ENCODE measurements at regions not wholly inside any gene's neighbourhood (a gene's known extent, or its start where the extent isn't known, plus 50 kb on each side); places are given as distances from the start of the nearest gene placed in this dataset.

DNA sequence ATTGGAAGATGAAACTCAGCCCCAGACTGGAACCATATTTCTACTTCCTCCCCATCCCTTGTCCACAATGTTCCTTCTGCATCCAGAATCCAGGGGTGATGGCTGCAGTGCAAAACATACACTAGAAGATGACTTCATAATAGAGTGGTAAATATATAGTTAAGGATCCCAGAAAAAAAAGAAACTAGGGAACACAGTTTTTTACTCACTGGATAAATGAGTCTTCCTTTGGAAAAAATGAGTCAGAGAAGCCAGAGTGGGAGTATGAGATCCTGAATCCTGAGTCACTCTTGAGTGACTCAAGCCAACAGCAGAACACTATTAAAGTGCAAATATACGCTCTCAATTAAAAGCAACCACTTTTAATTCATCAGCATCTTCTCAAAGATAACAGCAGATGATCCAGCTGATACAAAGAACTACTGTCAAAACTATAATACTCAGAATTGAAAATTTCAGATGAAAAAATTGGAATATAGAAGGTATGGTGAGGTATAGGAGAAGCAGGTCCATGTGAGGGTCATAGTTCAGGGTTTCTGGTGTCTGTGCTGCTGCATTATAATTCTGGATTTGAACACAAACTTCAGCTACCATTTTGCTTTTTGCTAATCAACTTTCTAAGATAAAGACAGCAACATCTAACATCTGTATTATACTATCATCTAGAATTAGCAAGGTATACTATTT is 987.2 kb upstream of the CDH2 start:
- Histone ChIP-seq H3K9ac (no peak overlapping the region), H3K9me3 (replicated peaks in 1 of 11) (no peaks in the 10 kb centered on the region), H4K20me1 (no peaks in the 10 kb centered on the region), H3K27me3 (no peaks in the 10 kb centered on the region), H3K36me3 (no peaks in the 10 kb centered on the region), H3K4me1 (no peaks in the 10 kb centered on the region), H3K27ac (no peak overlapping the region), H3K4me2 (no peak overlapping the region), H3K4me3 (no peak overlapping the region)
- no peak for TF ChIP-seq Cebpa-rat (IDR thresholded peaks at IDR 0.05)

DNA sequence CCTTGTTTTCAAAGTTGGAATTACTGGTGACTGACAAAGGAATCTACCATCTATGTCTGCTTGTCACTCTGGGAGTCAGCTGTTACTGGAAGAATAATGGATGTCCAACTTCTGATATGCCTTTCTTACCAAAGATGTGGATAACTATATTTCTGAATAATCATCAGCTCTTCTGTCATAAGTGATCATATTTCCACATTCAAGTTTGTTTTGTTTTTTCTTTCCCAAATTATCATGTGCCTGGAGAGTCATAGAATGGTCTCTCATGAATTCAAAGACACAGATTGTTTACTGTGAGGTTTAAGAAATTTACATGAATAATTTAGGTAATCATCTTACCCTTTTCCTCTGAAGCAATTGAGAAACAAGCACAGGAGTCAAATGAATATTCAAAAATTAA is 986.7 kb upstream of the CDH2 start:
- H3K4me1 ChIP-seq, result no peaks in the 10 kb centered on the region
- H4K20me1 ChIP-seq, result no peaks in the 10 kb centered on the region
- no peak overlapping the region for H3K27ac ChIP-seq
- TF ChIP-seq Cebpa-rat (IDR thresholded peaks at IDR 0.05), result no peak
- H3K9ac ChIP-seq, result no peak overlapping the region
- H3K36me3 ChIP-seq, result no peaks in the 10 kb centered on the region
- no peak overlapping the region for H3K4me3 ChIP-seq
- H3K9me3 ChIP-seq (replicated peaks in 1 of 11), result no peaks in the 10 kb centered on the region
- no peak overlapping the region for H3K4me2 ChIP-seq
- H3K27me3 ChIP-seq, result no peaks in the 10 kb centered on the region

DNA sequence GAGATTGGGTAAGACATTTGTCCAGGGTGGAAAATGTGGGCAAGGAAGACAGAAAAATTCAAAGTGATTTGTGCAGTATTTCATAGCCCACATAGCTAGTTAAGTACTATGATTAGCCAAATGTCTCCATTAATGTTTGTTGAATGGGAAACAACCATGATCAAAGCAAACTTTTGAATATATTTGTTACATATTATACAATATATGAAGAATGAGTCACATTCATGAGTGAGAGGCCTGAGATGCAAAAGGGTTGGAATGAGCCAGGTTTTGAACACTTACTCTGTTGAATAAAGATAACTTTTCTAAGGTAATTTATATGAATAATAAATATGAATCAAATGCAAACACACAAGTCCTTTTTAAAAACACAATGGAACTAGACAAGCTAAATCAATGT is 984.5 kb upstream of the CDH2 start:
- TF ChIP-seq Cebpa-rat (IDR thresholded peaks at IDR 0.05), result no peak
- no peaks in the 10 kb centered on the region for H4K20me1 ChIP-seq
- H3K4me1 ChIP-seq, result no peaks in the 10 kb centered on the region
- H3K4me3 ChIP-seq, result no peak overlapping the region
- H3K36me3 ChIP-seq, result no peaks in the 10 kb centered on the region
- no peaks in the 10 kb centered on the region for H3K27me3 ChIP-seq
- H3K9me3 ChIP-seq (replicated peaks in 1 of 11), result no peaks in the 10 kb centered on the region
- H3K27ac ChIP-seq, result no peak overlapping the region
- H3K4me2 ChIP-seq, result no peak overlapping the region
- H3K9ac ChIP-seq, result no peak overlapping the region

DNA sequence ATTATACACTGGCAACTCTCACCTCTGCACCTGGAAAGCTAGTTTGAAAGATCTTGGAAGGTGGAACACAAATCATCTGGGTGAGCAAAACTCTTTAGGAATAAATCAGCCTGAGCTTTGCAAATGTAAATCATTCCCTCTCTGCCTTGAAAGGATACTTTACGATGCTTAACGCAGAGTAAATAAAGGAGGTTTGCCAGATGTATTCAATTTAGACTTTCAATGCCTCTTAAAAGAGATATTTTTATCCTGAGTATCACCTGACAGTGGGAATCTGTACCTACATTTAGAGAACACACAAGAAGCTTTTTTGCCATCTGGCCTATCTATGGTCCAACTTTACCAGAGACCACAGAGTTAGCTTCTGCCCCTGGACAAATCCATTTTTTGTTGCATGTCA is 983.2 kb upstream of the CDH2 start:
- H3K9me3 ChIP-seq (replicated peaks in 1 of 11), result no peaks in the 10 kb centered on the region
- H3K27ac ChIP-seq, result no peak overlapping the region
- H3K36me3 ChIP-seq, result no peaks in the 10 kb centered on the region

DNA sequence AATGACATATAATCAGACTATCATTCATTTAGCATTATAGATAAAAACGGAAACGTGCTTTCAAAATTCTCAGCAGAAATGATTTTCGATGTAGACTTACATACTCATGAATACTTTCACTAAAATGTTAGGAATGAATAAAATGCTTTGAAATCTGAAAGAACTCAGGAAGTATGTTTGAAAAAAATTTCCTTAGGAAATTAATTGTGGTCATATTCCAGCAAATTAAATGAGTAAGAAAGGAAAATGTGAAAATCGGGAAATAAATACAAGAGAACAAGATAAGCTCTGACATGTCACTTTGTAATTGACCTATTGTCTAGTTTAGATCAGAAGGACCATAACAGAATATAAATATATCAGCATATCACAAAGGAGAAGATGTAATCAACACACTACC is 981.0 kb upstream of the CDH2 start:
- Histone ChIP-seq H3K4me1 (no peaks in the 10 kb centered on the region; a peak in 1 of 20 replicates), H3K9me3 (replicated peaks in 1 of 11) (no peaks in the 10 kb centered on the region), H3K9ac (no peak overlapping the region), H3K36me3 (no peaks in the 10 kb centered on the region), H3K27ac (no peak overlapping the region), H3K27me3 (no peaks in the 10 kb centered on the region), H4K20me1 (no peaks in the 10 kb centered on the region), H3K4me3 (no peak overlapping the region), H3K4me2 (no peak overlapping the region)
- TF ChIP-seq Cebpa-rat (IDR thresholded peaks at IDR 0.05), result no peak

More for the DNA sequence above, 983.2 kb upstream of the CDH2 start:
- no peak overlapping the region for H3K4me2 ChIP-seq
- H4K20me1 ChIP-seq, result no peaks in the 10 kb centered on the region
- no peaks in the 10 kb centered on the region for H3K27me3 ChIP-seq
- no peak overlapping the region for H3K4me3 ChIP-seq
- no peaks in the 10 kb centered on the region for H3K4me1 ChIP-seq
- no peak for TF ChIP-seq Cebpa-rat (IDR thresholded peaks at IDR 0.05)
- no peak overlapping the region for H3K9ac ChIP-seq

DNA sequence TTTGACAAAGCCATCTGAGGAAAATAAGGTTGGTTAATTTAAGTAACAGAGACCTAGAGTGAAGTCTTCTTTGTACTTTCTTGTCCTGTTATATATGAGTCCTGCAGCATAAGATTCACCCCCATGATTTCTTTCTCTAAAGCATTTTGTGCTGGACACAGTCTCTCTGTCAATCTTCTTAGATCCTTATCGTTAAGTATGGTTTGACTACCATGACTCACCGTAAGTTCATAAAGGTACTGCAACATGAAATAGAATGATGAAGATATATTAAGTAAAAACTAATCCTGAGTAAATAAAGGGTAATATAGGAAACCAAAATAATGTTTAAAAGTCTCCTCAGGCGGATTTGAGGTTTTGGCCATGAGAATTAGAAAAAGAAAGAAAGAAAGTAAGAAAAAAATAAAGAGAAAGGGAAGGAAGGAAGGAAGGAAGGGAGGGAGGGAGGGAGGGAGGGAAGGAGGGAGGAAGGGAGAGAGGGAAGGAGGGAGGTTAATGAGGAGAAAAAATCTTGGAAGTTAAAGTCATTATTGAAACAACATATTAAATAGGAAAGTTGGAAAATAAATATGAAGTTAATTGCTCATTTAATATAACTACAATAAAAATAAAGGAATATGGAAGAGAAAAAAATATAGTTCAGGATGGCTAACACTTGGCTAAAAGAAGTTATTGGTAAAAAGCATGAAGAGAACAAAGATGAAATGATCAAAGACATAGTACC is 980.3 kb upstream of the CDH2 start:
- no peak for TF ChIP-seq Cebpa-rat (IDR thresholded peaks at IDR 0.05)
- no peak overlapping the region for H3K27ac ChIP-seq
- no peaks in the 10 kb centered on the region for H3K27me3 ChIP-seq
- no peak overlapping the region for H3K9ac ChIP-seq
- no peak overlapping the region for H3K4me3 ChIP-seq
- no peak overlapping the region for H3K4me2 ChIP-seq
- H4K20me1 ChIP-seq, result no peaks in the 10 kb centered on the region
- no peaks in the 10 kb centered on the region; a peak in 1 of 20 replicates for H3K4me1 ChIP-seq
- no peaks in the 10 kb centered on the region for H3K9me3 ChIP-seq (replicated peaks in 1 of 11)
- H3K36me3 ChIP-seq, result no peaks in the 10 kb centered on the region

DNA sequence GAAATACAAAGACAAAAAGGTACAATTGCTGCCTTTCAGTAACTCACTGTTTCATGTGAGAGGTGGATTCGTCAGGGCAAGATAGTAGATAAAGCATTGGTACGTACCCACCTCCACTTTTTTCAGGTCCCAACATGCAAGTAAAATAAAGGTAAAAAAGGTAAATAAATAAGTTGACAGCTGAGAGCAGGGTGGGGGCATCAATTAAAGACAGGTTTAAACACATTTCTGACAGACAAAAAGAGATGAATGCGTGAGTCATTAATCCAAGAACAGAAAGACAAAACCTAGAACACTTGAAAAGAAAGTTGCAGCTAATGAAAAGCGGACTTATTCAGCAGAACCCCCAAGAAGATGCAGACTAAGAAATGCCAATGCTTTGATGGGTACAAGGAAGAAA is 979.6 kb upstream of the CDH2 start:
- Histone ChIP-seq H3K36me3 (no peaks in the 10 kb centered on the region), H3K9ac (no peak overlapping the region), H3K4me1 (no peaks in the 10 kb centered on the region; a peak in 1 of 20 replicates), H4K20me1 (no peaks in the 10 kb centered on the region), H3K4me2 (no peak overlapping the region), H3K27ac (no peak overlapping the region), H3K27me3 (no peaks in the 10 kb centered on the region), H3K9me3 (replicated peaks in 1 of 11) (no peaks in the 10 kb centered on the region), H3K4me3 (no peak overlapping the region)
- TF ChIP-seq Cebpa-rat (IDR thresholded peaks at IDR 0.05), result no peak

DNA sequence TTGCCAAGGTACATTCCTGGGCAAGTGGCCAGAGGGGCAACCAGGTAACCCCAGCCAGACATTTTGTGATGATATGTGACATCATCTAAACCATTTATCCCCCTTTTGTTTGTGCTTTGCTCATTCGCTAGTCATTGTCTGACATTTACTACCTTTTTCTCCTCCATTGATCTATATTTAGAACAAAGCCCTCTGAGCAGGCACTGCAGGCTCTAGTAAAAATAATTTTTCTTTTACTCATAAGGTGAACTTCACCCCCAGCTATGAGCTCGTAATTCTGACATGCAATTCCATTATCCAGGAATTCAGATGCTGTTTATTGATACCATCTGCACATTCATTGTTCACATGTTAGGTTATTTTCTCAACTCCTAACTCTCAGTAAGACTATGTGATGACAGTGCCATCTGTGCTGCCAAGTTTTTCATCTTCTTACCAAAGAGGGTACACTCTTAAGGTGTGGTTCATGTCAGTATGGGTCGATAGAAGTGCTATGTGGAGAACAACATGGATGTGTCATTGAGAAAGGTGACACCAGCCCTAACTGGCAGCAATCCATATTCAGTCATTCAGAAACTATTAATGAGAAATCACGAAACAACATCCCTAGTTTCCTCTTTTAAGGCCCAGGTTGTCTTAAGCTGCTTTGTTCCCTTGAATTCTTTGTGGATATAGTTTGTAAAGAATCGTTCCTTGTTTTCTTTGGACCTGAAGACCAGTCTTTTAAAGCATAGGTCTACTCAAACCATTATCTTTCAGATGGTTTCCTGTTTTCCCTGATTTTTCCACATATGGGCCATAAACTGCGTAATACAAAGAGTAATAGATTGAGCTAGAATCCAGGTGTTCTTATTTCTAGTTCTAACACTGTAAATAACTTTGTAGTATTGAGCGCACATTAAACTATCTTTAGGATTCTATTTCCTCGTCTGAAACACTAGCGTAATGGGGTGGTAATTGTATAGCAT is 978.1 kb upstream of the CDH2 start:
- no peaks in the 10 kb centered on the region for H3K9me3 ChIP-seq (replicated peaks in 1 of 11)
- H3K4me2 ChIP-seq, result no peak overlapping the region
- no peak overlapping the region for H3K9ac ChIP-seq
- no peaks in the 10 kb centered on the region for H3K36me3 ChIP-seq
- no peak overlapping the region for H3K27ac ChIP-seq
- TF ChIP-seq Cebpa-rat (IDR thresholded peaks at IDR 0.05), result no peak
- H3K27me3 ChIP-seq, result no peaks in the 10 kb centered on the region
- H3K4me1 ChIP-seq, result no peaks in the 10 kb centered on the region; a peak in 1 of 20 replicates
- H3K4me3 ChIP-seq, result no peak overlapping the region
- H4K20me1 ChIP-seq, result no peaks in the 10 kb centered on the region

DNA sequence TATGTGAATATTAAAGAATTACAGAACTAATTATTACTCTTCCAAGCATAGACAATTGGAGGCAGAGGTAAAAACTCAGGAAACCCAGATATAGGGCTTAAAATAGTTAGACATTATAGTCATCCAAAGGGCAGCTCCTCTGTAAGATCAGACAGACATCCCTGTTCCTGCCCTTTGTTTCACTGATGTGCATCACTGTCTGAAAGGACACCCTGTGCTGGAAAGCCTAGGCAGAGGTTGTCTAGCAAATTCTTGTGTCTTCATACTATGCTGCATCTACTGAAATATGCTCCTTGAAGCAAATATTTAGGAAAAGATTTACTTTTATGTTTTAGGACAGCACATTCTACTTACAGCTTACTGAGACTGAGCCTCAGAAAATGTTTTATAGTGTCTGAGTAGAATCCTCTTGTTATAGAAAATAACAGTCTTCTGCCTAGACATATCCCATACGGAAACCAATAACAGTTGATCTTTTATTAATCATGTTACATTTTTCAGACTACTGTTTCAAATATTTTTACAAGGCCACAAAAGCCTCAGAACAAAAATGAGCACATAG is 977.3 kb upstream of the CDH2 start:
- H3K4me1 ChIP-seq, result no peaks in the 10 kb centered on the region; a peak in 1 of 20 replicates
- H3K9ac ChIP-seq, result no peak overlapping the region
- no peak overlapping the region for H3K4me3 ChIP-seq
- H3K36me3 ChIP-seq, result no peaks in the 10 kb centered on the region
- no peaks in the 10 kb centered on the region for H4K20me1 ChIP-seq
- H3K4me2 ChIP-seq, result no peak overlapping the region
- no peak overlapping the region for H3K27ac ChIP-seq
- TF ChIP-seq Cebpa-rat (IDR thresholded peaks at IDR 0.05), result no peak
- no peaks in the 10 kb centered on the region for H3K9me3 ChIP-seq (replicated peaks in 1 of 11)
- no peaks in the 10 kb centered on the region for H3K27me3 ChIP-seq

Measured in BLaER1 treated with 17β-estradiol and CSF1 and Interleukin-3, amounts not matched to agents 10 nM and 100 nM (cell line).